Lower leg skin (tissue), 4 donors: ENCODE measurements at regions not wholly inside any gene's neighbourhood (a gene's known extent, or its start where the extent isn't known, plus 50 kb on each side); places are given as distances from the start of the nearest gene placed in this dataset.

ENCODE experiments used
- DNase-seq, 2 donors: peaks; one replicate each; pipeline ENCODE4 v3.0.0-alpha.2; 2019; ENCODE audit warnings: low spot score in 2 of 2
- H3K4me3 ChIP-seq: fragments of 200-600 bp; sonication (generic); 2 replicates; pipeline ENCODE4 v1.5.1; 2017; ENCODE audit warnings: mild to moderate bottlenecking, low read depth; ENCODE audit not compliant: poor library complexity, severe bottlenecking
- POLR2A ChIP-seq, 2 donors: fragments of 450-650 bp; IDR thresholded peaks; one replicate each; pipeline ENCODE4 v1.6.1; 2016 to 2017; ENCODE audit warnings: antibody characterized with exemption in 2 of 2, mild to moderate bottlenecking in 1 of 2, moderate library complexity in 1 of 2
- WGBS, 2 donors: methylation state at CpG; one replicate each; pipeline ENCODE4 v1.1.5; 2018; 5-methylcytosine and 5-hydroxymethylcytosine counted together
- intact Hi-C: fragments of 100-400 bp; cut with DNase I; formaldehyde crosslinking; loops from one replicate; pipeline ENCODE4 v1.15.0; 2023; ENCODE audit warnings: low total_unique reads
- TF ChIP-seq, protein P1 (sequence below), 3 donors: fragments of 450-650 bp; IDR thresholded peaks; one replicate each; pipeline ENCODE4 v1.5.1; 2016; ENCODE audit warnings: antibody characterized with exemption in 3 of 3, mild to moderate bottlenecking in 3 of 3, moderate library complexity in 2 of 3

DNA sequence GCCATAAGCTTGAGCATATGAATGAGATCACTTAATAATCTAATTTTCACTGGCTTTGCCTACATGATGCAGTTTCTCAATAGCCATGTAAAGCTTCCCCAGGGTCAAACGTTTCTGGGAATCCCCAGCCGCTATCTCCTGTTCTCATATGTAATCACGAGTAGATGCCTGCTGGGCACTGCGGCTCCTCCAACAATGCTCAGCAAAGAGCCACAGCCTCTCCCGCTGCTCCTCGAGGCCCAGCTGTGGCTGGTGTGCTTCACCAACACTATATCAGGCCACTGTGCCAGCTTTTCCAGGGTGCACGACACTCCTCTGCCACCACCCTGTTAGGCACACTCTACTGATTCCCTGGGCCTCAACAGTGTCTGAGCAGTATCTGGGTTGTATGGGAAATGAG, 78.3 kb upstream of the RASGEF1B start:
- 15 to 20% methylated on average over 7 of the region's 7 CpGs for WGBS, 2 donors
- TF ChIP-seq, protein P1, sequence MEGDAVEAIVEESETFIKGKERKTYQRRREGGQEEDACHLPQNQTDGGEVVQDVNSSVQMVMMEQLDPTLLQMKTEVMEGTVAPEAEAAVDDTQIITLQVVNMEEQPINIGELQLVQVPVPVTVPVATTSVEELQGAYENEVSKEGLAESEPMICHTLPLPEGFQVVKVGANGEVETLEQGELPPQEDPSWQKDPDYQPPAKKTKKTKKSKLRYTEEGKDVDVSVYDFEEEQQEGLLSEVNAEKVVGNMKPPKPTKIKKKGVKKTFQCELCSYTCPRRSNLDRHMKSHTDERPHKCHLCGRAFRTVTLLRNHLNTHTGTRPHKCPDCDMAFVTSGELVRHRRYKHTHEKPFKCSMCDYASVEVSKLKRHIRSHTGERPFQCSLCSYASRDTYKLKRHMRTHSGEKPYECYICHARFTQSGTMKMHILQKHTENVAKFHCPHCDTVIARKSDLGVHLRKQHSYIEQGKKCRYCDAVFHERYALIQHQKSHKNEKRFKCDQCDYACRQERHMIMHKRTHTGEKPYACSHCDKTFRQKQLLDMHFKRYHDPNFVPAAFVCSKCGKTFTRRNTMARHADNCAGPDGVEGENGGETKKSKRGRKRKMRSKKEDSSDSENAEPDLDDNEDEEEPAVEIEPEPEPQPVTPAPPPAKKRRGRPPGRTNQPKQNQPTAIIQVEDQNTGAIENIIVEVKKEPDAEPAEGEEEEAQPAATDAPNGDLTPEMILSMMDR (IDR thresholded peaks at IDR 0.05) = no peak
- TF ChIP-seq POLR2A (IDR thresholded peaks at IDR 0.05) = no peak
- intact Hi-C loops = no loop called here
- DNase-seq = peak in 1 of 2 donors; percentile 25
- no peak overlapping the region for H3K4me3 ChIP-seq

DNA sequence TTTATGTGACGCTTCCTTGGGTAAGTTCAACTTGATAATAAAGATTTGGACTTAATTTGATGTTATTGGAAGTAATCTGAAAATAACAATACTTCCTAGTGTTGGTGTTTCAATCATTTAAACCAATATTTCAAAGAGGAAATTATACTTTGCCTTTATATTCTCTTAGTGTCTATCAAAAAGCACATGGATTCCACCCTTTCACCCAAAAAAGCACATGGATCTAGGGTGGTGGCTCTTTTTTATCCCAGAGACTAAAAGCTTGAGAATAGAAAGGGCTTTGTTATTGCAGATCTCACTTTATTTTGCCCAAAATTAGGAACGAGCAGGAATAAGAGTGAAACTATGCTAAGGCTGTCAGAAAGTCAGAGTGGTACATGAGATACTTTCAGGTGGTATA, 75.1 kb upstream of the RASGEF1B start:
- no peak overlapping the region for H3K4me3 ChIP-seq
- intact Hi-C loops = no loop called here
- TF ChIP-seq POLR2A (IDR thresholded peaks at IDR 0.05) = no peak
- TF ChIP-seq, protein P1 (IDR thresholded peaks at IDR 0.05) = no peak
- 86 to 90% methylated on average over 2 of the region's 2 CpGs for WGBS, 2 donors
- DNase-seq = no peak

DNA sequence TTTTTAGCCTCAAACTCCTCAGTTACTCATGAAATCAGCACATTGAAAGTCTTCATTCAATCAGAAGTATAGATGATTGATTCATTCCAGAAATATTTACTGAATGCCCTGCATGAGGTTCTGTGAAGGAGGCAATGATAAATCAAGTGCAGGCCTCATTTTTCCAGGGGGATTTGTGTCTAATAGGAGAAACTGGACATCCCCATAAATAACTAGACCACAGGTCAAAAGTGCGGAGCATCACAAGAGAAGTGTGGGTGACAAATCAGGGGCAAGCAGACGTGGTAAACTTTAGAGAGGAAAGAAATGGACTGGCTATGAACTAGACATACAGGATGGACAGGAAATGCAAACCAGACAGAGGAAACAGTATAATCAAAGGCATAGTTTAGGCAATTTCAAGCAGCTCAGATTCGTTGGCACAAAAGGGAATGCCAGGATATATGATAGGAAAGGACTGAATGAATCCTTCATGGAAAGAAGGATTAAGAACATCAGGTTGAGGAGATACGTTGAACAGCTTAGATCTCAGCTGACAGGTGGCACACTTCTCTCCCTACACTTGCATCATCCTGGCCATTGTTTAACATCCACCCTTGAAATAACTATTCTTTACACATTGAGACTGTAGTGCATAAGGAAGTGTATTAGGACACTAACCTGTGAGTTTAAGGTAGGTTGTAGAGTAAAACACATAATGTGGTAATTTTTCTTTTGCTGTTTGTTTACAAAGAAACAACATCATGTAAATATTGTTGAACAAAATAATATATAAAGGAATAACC, 69.6 kb upstream of the RASGEF1B start:
- 41 to 45% methylated on average over 4 of the region's 4 CpGs for WGBS, 2 donors
- TF ChIP-seq, protein P1 (IDR thresholded peaks at IDR 0.05) = no peak
- no peak for TF ChIP-seq POLR2A (IDR thresholded peaks at IDR 0.05)
- no peak for DNase-seq
- no peak overlapping the region for H3K4me3 ChIP-seq
- intact Hi-C loops = no loop called here

DNA sequence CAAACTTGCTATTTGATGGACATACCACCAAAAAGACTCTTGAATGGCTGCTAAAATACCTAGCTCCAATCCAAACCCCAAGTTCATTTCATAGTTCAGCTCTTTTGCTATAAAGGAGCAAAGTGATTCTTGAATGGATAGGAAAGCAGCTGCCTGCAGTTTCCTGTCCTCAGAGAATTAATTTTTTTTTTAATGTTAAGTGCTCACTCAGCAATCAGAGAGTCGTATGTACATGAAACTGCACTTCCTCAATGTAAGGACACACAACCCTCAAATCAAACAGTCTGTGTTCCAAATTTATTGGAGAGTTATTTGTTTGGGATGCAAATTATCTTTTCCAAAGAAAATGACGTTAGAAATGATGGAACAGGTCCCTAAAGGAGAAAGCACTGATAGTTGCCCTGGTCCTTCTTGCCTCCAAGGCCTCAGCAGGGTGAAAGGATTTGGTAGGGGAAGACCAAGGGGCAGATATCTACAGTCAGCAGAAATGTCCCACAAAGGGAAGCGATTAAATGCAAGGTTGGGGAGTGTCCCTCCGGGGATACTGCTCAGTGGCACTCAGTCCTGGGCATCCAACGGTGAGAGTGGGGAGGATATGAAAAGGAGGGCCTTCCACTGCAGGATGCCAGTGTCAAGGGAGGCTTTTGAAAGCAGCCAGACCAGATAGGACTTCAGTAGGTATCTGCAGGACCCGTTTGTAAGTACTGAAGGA, 67.2 kb upstream of the RASGEF1B start:
- 67 to 70% methylated on average over 6 of the region's 6 CpGs for WGBS, 2 donors
- intact Hi-C loops = no loop called here
- no peak for DNase-seq
- no peak overlapping the region for H3K4me3 ChIP-seq
- TF ChIP-seq, protein P1 (IDR thresholded peaks at IDR 0.05) = no peak
- no peak for TF ChIP-seq POLR2A (IDR thresholded peaks at IDR 0.05)

DNA sequence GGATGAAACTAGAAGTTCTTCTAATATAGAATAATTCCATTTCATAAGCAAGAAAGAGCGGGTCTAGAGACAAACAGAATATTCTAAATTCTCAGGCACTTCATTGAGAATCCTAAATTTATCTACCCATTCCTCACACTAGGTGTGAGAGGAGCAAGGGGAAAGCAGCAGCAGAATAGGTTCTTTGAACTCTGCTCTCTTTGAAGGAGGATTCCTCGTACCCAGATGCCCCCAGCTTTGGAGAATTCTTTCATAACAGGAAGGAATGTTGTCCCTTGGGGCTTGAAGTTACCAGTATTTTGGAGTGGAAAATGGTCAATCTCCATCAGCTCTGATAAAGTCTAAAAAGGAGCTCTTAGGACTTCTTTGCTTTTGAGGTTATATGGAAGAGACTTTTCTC, 59.7 kb upstream of the RASGEF1B start:
- H3K4me3 ChIP-seq = no peak overlapping the region
- no peak for DNase-seq
- 63 to 66% methylated on average over 2 of the region's 2 CpGs for WGBS, 2 donors
- TF ChIP-seq, protein P1 (IDR thresholded peaks at IDR 0.05) = no peak
- no peak for TF ChIP-seq POLR2A (IDR thresholded peaks at IDR 0.05)
- intact Hi-C loops = no loop called here
